ENCODE measurements at regions not wholly inside any gene's neighbourhood (a gene's known extent, or its start where the extent isn't known, plus 50 kb on each side); places are given as distances from the start of the nearest gene placed in this dataset.
"Not testable (repeated sequence)": the region's sequence is repeated elsewhere in the genome, so short reads cannot be mapped to it uniquely, and the experiment has no call there.

- DNase-seq, result no peak
These were observed 361.8 kb downstream of the DOK5 start for GRCh38 chr20:54837226-54837625.

- DNase-seq, result no peak
These were observed 347.0 kb downstream of the DOK5 start for GRCh38 chr20:54822386-54822785.

- no peak for DNase-seq
These were observed 345.0 kb downstream of the DOK5 start for GRCh38 chr20:54820392-54820791.

GRCh38 chr20:54806462-54806861 is 331.1 kb downstream of the DOK5 start:
- no peak for DNase-seq

GRCh38 chr20:54794874-54795273 is 319.5 kb downstream of the DOK5 start:
- DNase-seq, result no peak

GRCh38 chr20:54794110-54794509 is 318.7 kb downstream of the DOK5 start:
- DNase-seq, result no peak

- no peak for DNase-seq
These were observed 318.0 kb downstream of the DOK5 start for GRCh38 chr20:54793291-54793992.

- no peak for DNase-seq
These were observed 317.3 kb downstream of the DOK5 start for GRCh38 chr20:54792688-54793087.

GRCh38 chr20:54788260-54788659 is 312.9 kb downstream of the DOK5 start:
- not testable (repeated sequence) for DNase-seq

GRCh38 chr20:54782758-54783157 is 307.4 kb downstream of the DOK5 start:
- DNase-seq, result not testable (repeated sequence)

- DNase-seq, result no peak
These were observed 299.0 kb downstream of the DOK5 start for GRCh38 chr20:54774426-54774825.

- DNase-seq, result no peak
These were observed 298.2 kb downstream of the DOK5 start for GRCh38 chr20:54773643-54774000.

- DNase-seq, result no peak
These were observed 297.7 kb downstream of the DOK5 start for GRCh38 chr20:54772893-54773642.

- no peak for DNase-seq
These were observed 291.1 kb downstream of the DOK5 start for GRCh38 chr20:54766483-54766882.

- DNase-seq, result no peak
These were observed 288.0 kb downstream of the DOK5 start for GRCh38 chr20:54763366-54763765.

- DNase-seq, result no peak
These were observed 284.2 kb downstream of the DOK5 start for GRCh38 chr20:54759589-54759988.

- no peak for DNase-seq
These were observed 271.4 kb downstream of the DOK5 start for GRCh38 chr20:54746796-54747195.

- DNase-seq, result no peak
These were observed 270.4 kb downstream of the DOK5 start for GRCh38 chr20:54745780-54746179.

- DNase-seq, result no peak
These were observed 268.7 kb downstream of the DOK5 start for GRCh38 chr20:54744097-54744496.

- DNase-seq, result no peak
These were observed 266.8 kb downstream of the DOK5 start for GRCh38 chr20:54742193-54742592.

GRCh38 chr20:54736421-54736820 is 261.0 kb downstream of the DOK5 start:
- DNase-seq, result no peak

GRCh38 chr20:54733687-54734086 is 258.3 kb downstream of the DOK5 start:
- no peak for DNase-seq

GRCh38 chr20:54727490-54727889 is 252.1 kb downstream of the DOK5 start:
- DNase-seq, result no peak

- no peak for DNase-seq
These were observed 251.4 kb downstream of the DOK5 start for GRCh38 chr20:54726687-54727300.

Data from occipital lobe (tissue), 1 donor.